GM21390 (cell line): ENCODE measurements at regions not wholly inside any gene's neighbourhood (a gene's known extent, or its start where the extent isn't known, plus 50 kb on each side); places are given as distances from the start of the nearest gene placed in this dataset.

Experiments
- ATAC-seq: cut with Tn5 transposase; IDR thresholded peaks from one replicate; pipeline ENCODE4 v1.9.1; 2021; ENCODE audit not compliant: unreplicated experiment

GRCh38 chr5:121182788-121183490, 668.7 kb upstream of the FTMT start:
- no peak for ATAC-seq

GRCh38 chr5:121188849-121189248, 662.8 kb upstream of the FTMT start:
- ATAC-seq: no peak

- ATAC-seq: no peak
These were observed 662.1 kb upstream of the FTMT start for GRCh38 chr5:121189342-121190305.

- no peak for ATAC-seq
These were observed 652.3 kb upstream of the FTMT start for GRCh38 chr5:121199216-121199999.

- no peak for ATAC-seq
These were observed 633.6 kb upstream of the FTMT start for GRCh38 chr5:121218086-121218485.

- ATAC-seq: no peak
These were observed 630.2 kb upstream of the FTMT start for GRCh38 chr5:121221483-121221882.

- ATAC-seq: no peak
These were observed 624.9 kb upstream of the FTMT start for GRCh38 chr5:121226765-121227164.

GRCh38 chr5:121239951-121240350, 611.7 kb upstream of the FTMT start:
- ATAC-seq: no peak

GRCh38 chr5:121246971-121247370, 604.7 kb upstream of the FTMT start:
- no peak for ATAC-seq

GRCh38 chr5:121251954-121252353, 599.7 kb upstream of the FTMT start:
- no peak for ATAC-seq

- no peak for ATAC-seq
These were observed 594.1 kb upstream of the FTMT start for GRCh38 chr5:121257621-121258020.

- ATAC-seq: no peak
These were observed 588.2 kb upstream of the FTMT start for GRCh38 chr5:121263456-121263855.

GRCh38 chr5:121264605-121265004, 587.1 kb upstream of the FTMT start:
- no peak for ATAC-seq

GRCh38 chr5:121271546-121271945, 580.1 kb upstream of the FTMT start:
- ATAC-seq: no peak

GRCh38 chr5:121273833-121274433, 577.7 kb upstream of the FTMT start:
- no peak for ATAC-seq

GRCh38 chr5:121279801-121280200, 571.9 kb upstream of the FTMT start:
- ATAC-seq: no peak

- ATAC-seq: no peak
These were observed 565.7 kb upstream of the FTMT start for GRCh38 chr5:121285801-121286521.

- no peak for ATAC-seq
These were observed 562.9 kb upstream of the FTMT start for GRCh38 chr5:121288781-121289180.

GRCh38 chr5:121292664-121293063, 559.0 kb upstream of the FTMT start:
- ATAC-seq: no peak

- no peak for ATAC-seq
These were observed 555.3 kb upstream of the FTMT start for GRCh38 chr5:121296356-121296755.
